ENCODE measurements at regions not wholly inside any gene's neighbourhood (a gene's known extent, or its start where the extent isn't known, plus 50 kb on each side); places are given as distances from the start of the nearest gene placed in this dataset.
A peak's percentile ranks its signal among the peaks of the same experiment; 100 is the strongest.

DNA sequence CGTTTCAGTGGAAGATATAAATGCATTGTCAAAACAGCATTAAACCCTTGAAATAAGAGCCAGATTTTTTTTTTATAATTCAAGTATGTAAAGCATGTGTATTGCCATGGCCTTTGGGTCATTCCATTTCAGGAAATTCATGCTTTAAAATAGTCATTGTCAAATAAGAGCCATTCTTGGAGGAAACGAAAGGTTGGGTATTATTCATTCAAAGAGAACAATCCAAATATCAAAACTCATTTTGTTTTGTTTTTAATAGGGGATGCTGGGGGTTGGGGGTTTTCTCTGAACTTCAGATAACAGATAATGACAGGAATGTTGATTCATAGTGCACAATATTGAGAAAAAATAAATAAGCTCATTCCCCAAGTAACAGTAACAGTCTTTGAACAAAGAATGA is 174.4 kb upstream of the NUDT4 start:
- Histone ChIP-seq H3K9me3 (ENCODE audit: low read depth, low read length, poor library complexity, severe bottlenecking) (no peaks in the 10 kb centered on the region), H3K36me3 (ENCODE audit: insufficient read depth, low read length, poor library complexity, severe bottlenecking) (no peaks in the 10 kb centered on the region), H3K27me3 (replicated peaks; ENCODE audit: insufficient read depth, low read depth, low read length, poor library complexity) (no peaks in the 10 kb centered on the region), H3K4me3 (ENCODE audit: low read depth, low read length, poor library complexity, severe bottlenecking) (no peak overlapping the region), H3K27ac (ENCODE audit: low read depth, low read length, poor library complexity, severe bottlenecking) (peak overlapping the region; percentile 82), H3K4me1 (ENCODE audit: insufficient read depth, low read length, poor library complexity, severe bottlenecking) (peaks cover 29% of the 10 kb centered on the region)
- ChIA-PET POLR2A (ENCODE audit: low non-redundant PET) (no interaction called here), CTCF (interaction anchor here (0.6 kb wide), 1 partner anchor 176 kb away, joined by 3 read pairs; no protein-coding TSS in a partner anchor)
- peak; percentile 56 for DNase-seq (ENCODE audit: low spot score)
- no TSS peak for BruUV-seq (replicated peaks)
- no peak for TF ChIP-seq EZH2 (IDR thresholded peaks at IDR 0.05; ENCODE audit: borderline replicate concordance, low read depth, low read length, poor library complexity, severe bottlenecking)
- TF ChIP-seq, protein P1, sequence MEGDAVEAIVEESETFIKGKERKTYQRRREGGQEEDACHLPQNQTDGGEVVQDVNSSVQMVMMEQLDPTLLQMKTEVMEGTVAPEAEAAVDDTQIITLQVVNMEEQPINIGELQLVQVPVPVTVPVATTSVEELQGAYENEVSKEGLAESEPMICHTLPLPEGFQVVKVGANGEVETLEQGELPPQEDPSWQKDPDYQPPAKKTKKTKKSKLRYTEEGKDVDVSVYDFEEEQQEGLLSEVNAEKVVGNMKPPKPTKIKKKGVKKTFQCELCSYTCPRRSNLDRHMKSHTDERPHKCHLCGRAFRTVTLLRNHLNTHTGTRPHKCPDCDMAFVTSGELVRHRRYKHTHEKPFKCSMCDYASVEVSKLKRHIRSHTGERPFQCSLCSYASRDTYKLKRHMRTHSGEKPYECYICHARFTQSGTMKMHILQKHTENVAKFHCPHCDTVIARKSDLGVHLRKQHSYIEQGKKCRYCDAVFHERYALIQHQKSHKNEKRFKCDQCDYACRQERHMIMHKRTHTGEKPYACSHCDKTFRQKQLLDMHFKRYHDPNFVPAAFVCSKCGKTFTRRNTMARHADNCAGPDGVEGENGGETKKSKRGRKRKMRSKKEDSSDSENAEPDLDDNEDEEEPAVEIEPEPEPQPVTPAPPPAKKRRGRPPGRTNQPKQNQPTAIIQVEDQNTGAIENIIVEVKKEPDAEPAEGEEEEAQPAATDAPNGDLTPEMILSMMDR (conservative IDR thresholded peaks at IDR 0.05; ENCODE audit: low read depth, low read length): no peak
- intact Hi-C loops (cut with micrococcal nuclease; ENCODE audit: unreplicated experiment): loop anchor here (2.0 to 5.0 kb wide), 2 partner anchors 194 to 343 kb away; no protein-coding TSS in a partner anchor

DNA sequence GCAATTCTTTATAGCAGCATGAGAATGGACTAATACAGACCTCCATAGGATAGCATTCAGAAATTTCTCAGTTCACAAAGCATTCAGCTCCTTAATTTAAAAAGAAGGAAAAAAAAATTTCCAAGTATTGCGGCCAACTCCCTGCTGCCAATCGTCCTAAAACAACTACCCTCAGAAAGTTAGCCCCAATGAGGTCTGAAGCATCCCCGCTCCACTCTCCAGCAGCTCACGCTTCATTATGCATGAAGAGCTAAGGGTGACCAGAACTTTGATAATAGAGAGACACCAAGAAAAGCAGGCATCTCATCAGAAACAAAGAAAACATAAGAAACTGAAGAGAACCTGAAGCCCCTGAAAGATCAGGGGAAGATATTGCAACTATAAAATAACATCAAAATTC is 172.8 kb upstream of the NUDT4 start:
- H3K9me3 ChIP-seq (ENCODE audit: low read depth, low read length, poor library complexity, severe bottlenecking): no peaks in the 10 kb centered on the region
- no TSS peak for BruUV-seq (replicated peaks)
- H3K27ac ChIP-seq (ENCODE audit: low read depth, low read length, poor library complexity, severe bottlenecking): no peak overlapping the region
- peaks cover 27% of the 10 kb centered on the region for H3K4me1 ChIP-seq (ENCODE audit: insufficient read depth, low read length, poor library complexity, severe bottlenecking)
- no peak for DNase-seq (ENCODE audit: low spot score)
- intact Hi-C loops (cut with micrococcal nuclease; ENCODE audit: unreplicated experiment): loop anchor here (5.0 kb wide), 1 partner anchor 192 kb away; no protein-coding TSS in a partner anchor
- CTCF ChIA-PET: no interaction called here
- no peak for TF ChIP-seq EZH2 (IDR thresholded peaks at IDR 0.05; ENCODE audit: borderline replicate concordance, low read depth, low read length, poor library complexity, severe bottlenecking)
- TF ChIP-seq, protein P1 (conservative IDR thresholded peaks at IDR 0.05; ENCODE audit: low read depth, low read length): no peak
- POLR2A ChIA-PET (ENCODE audit: low non-redundant PET): no interaction called here
- no peaks in the 10 kb centered on the region for H3K36me3 ChIP-seq (ENCODE audit: insufficient read depth, low read length, poor library complexity, severe bottlenecking)
- H3K4me3 ChIP-seq (ENCODE audit: low read depth, low read length, poor library complexity, severe bottlenecking): no peak overlapping the region
- no peaks in the 10 kb centered on the region for H3K27me3 ChIP-seq (replicated peaks; ENCODE audit: insufficient read depth, low read depth, low read length, poor library complexity)

DNA sequence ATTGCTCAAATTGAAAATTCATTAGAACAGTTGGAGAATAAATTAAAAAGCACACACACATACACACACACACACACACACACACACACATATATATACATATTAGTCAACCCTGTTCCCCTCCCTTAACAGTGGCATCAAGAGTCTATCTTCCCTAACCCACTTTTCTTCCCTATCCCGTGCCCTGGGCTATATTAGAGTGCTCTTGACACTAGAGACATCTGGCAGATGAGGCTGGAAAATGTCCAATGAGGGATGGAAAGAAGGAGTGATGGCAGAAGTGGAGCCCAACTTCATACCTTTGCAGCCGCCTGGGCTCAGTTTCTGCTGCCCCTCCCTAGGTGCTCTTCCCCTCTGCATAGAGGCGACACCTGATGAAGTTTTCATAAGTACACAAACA is 172.4 kb upstream of the NUDT4 start:
- DNase-seq (ENCODE audit: low spot score): no peak
- H3K4me1 ChIP-seq (ENCODE audit: insufficient read depth, low read length, poor library complexity, severe bottlenecking): peaks cover 24% of the 10 kb centered on the region
- no peaks in the 10 kb centered on the region for H3K9me3 ChIP-seq (ENCODE audit: low read depth, low read length, poor library complexity, severe bottlenecking)
- H3K27ac ChIP-seq (ENCODE audit: low read depth, low read length, poor library complexity, severe bottlenecking): no peak overlapping the region
- no peak overlapping the region for H3K4me3 ChIP-seq (ENCODE audit: low read depth, low read length, poor library complexity, severe bottlenecking)
- BruUV-seq (replicated peaks): no TSS peak
- no peak for TF ChIP-seq EZH2 (IDR thresholded peaks at IDR 0.05; ENCODE audit: borderline replicate concordance, low read depth, low read length, poor library complexity, severe bottlenecking)
- TF ChIP-seq, protein P1 (conservative IDR thresholded peaks at IDR 0.05; ENCODE audit: low read depth, low read length): no peak
- no peaks in the 10 kb centered on the region for H3K27me3 ChIP-seq (replicated peaks; ENCODE audit: insufficient read depth, low read depth, low read length, poor library complexity)
- ChIA-PET CTCF (interaction anchor here (0.6 kb wide), 1 partner anchor 8 kb away, joined by 3 read pairs; no protein-coding TSS in a partner anchor), POLR2A (ENCODE audit: low non-redundant PET) (no interaction called here)
- intact Hi-C loops (cut with micrococcal nuclease; ENCODE audit: unreplicated experiment): no loop called here
- no peaks in the 10 kb centered on the region for H3K36me3 ChIP-seq (ENCODE audit: insufficient read depth, low read length, poor library complexity, severe bottlenecking)
